Right atrium auricular region (tissue), 2 donors: ENCODE measurements at regions not wholly inside any gene's neighbourhood (a gene's known extent, or its start where the extent isn't known, plus 50 kb on each side); places are given as distances from the start of the nearest gene placed in this dataset.
A peak's percentile ranks its signal among the peaks of the same experiment; 100 is the strongest.

Experiments
- DNase-seq: peaks from one replicate; pipeline ENCODE4 v3.0.0-alpha.2; 2019; ENCODE audit warnings: low spot score
- H3K27ac ChIP-seq, 2 donors: fragments of 200-600 bp; sonication (generic); 1 replicate in 1 of 2; 2 replicates in 1 of 2; pipeline ENCODE4 v1.5.1; 2016 to 2019
- H3K27me3 ChIP-seq, 2 donors: fragments of 200-600 bp; sonication (generic); one replicate each; pipeline versions ENCODE4 v1.5.1 to v1.6.0; 2017 to 2019
- H3K36me3 ChIP-seq: fragments of 200-600 bp; sonication (generic); one replicate; pipeline ENCODE4 v1.5.1; 2016
- H3K4me1 ChIP-seq, 2 donors: fragments of 200-600 bp; sonication (generic); one replicate each; pipeline versions ENCODE4 v1.5.1 to v1.6.0; 2017 to 2019
- H3K4me3 ChIP-seq, 2 donors: fragments of 200-600 bp; sonication (generic); 1 replicate in 1 of 2; 2 replicates in 1 of 2; pipeline ENCODE4 v1.5.1; 2017 to 2019; ENCODE audit warnings: mild to moderate bottlenecking in 1 of 2, moderate library complexity in 1 of 2
- H3K9me3 ChIP-seq, 2 donors: fragments of 200-600 bp; sonication (generic); one replicate each; pipeline ENCODE4 v1.5.1; 2019
- CTCF ChIP-seq, 2 donors: fragments of 200-600 bp; sonication (generic); IDR thresholded peaks; one replicate each; pipeline ENCODE4 v1.5.1; 2019; ENCODE audit warnings: antibody characterized with exemption in 2 of 2

- Histone ChIP-seq H3K27me3 (no peaks in the 10 kb centered on the region), H3K27ac (peak overlapping the region; percentile 67 to 79), H3K9me3 (no peaks in the 10 kb centered on the region), H3K4me1 (peaks cover 0 to 48% of the 10 kb centered on the region in 2 donors), H3K4me3 (no peak overlapping the region), H3K36me3 (no peaks in the 10 kb centered on the region)
- no peak for DNase-seq
- no peak for TF ChIP-seq CTCF (IDR thresholded peaks at IDR 0.05)
These were observed 144.5 kb upstream of the PLEKHG7 start for GRCh38 chr12:92558215-92558773.

DNA sequence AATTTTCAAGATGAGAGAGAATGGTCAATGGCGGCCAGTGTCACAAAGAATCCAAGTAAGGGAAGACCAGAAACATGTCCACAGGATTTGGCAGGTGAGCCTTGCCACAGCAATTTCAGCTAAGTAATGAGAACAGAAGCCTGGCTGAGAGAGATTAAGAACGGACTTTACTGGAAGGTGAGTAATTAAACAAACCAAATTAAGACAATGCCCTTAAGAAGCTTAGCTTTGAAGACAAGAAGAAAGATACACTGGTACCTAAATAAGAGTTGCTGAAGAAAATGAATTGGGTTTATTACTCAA lies 145.4 kb upstream of the PLEKHG7 start:
- H3K4me1 ChIP-seq, result peaks cover 0 to 54% of the 10 kb centered on the region in 2 donors
- no peaks in the 10 kb centered on the region for H3K36me3 ChIP-seq
- no peak for TF ChIP-seq CTCF (IDR thresholded peaks at IDR 0.05)
- no peak overlapping the region for H3K4me3 ChIP-seq
- DNase-seq, result no peak
- peak overlapping the region in 1 of 2 donors; percentile 79 for H3K27ac ChIP-seq
- H3K27me3 ChIP-seq, result no peaks in the 10 kb centered on the region
- no peaks in the 10 kb centered on the region for H3K9me3 ChIP-seq

- Histone ChIP-seq H3K36me3 (no peaks in the 10 kb centered on the region), H3K4me3 (no peak overlapping the region), H3K9me3 (no peaks in the 10 kb centered on the region), H3K27ac (peak overlapping the region in 1 of 2 donors; percentile 79), H3K27me3 (no peaks in the 10 kb centered on the region), H3K4me1 (peaks cover 0 to 54% of the 10 kb centered on the region in 2 donors)
- no peak for DNase-seq
- TF ChIP-seq CTCF (IDR thresholded peaks at IDR 0.05), result no peak
These were observed 146.0 kb upstream of the PLEKHG7 start for GRCh38 chr12:92556637-92557421.

DNA sequence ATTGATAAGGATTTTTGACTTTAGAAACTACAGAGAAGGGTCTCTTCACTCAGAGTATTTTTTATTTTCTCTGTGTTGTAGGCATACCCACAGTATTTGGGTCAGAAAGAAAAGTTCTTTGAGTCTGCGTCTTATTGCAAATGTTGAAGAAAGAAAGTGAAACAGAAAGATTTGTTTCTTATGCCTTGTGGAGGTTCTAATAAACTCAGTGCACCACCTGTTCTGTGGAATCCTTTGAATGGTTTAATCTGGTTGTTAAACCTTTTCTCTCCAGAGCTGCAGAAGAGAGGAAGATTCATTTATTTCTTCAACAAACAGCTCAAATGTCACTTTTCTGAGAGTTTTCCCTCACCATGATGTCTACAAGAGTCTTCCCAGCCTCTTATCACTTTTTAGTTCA lies 146.6 kb upstream of the PLEKHG7 start:
- Histone ChIP-seq H3K36me3 (no peaks in the 10 kb centered on the region), H3K4me1 (peaks cover 0 to 50% of the 10 kb centered on the region in 2 donors), H3K9me3 (no peaks in the 10 kb centered on the region), H3K27me3 (no peaks in the 10 kb centered on the region), H3K4me3 (no peak overlapping the region), H3K27ac (peak overlapping the region in 1 of 2 donors; percentile 30)
- no peak for DNase-seq
- TF ChIP-seq CTCF (IDR thresholded peaks at IDR 0.05), result no peak

- H3K27ac ChIP-seq, result peak overlapping the region; percentile 84 to 85
- H3K36me3 ChIP-seq, result no peaks in the 10 kb centered on the region
- TF ChIP-seq CTCF (IDR thresholded peaks at IDR 0.05), result no peak
- H3K4me3 ChIP-seq, result no peak overlapping the region
- DNase-seq, result no peak
- H3K27me3 ChIP-seq, result no peaks in the 10 kb centered on the region
- peaks cover 0 to 46% of the 10 kb centered on the region in 2 donors for H3K4me1 ChIP-seq
- H3K9me3 ChIP-seq, result no peaks in the 10 kb centered on the region
These were observed 148.4 kb upstream of the PLEKHG7 start for GRCh38 chr12:92554158-92555073.
